ENCODE measurements at regions not wholly inside any gene's neighbourhood (a gene's known extent, or its start where the extent isn't known, plus 50 kb on each side); places are given as distances from the start of the nearest gene placed in this dataset.

DNA sequence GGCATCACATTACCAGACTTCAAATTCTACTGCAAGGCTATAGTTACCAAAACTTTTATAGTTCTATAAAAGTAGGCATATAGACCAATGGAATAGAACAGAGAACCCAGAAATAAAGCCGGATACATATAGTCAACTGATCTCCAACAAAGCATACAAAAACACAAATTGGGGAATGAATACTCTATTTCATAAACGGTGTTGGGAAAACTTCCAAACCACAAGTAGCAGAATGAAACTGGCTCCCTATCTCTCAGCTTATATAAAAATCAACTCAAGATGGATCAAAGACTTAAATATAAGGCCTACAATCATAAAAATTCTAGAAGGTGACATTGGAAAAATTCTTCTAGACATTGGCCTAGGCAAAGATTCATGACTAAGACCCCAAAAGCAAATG is 187.9 kb upstream of the PLXNC1 start (continued):
- TF ChIP-seq STAT1 (IDR thresholded peaks at IDR 0.05; ENCODE audit: unreplicated experiment) (no peak), ZNF114 (CRISPR knock-in tag; IDR thresholded peaks at IDR 0.05) (no peak), NANOG (IDR thresholded peaks at IDR 0.05; ENCODE audit: borderline replicate concordance) (no peak), JUNB (IDR thresholded peaks at IDR 0.05; ENCODE audit: unreplicated experiment) (no peak), ZNF331 (CRISPR knock-in tag; IDR thresholded peaks at IDR 0.05; ENCODE audit: low read depth) (no peak), CREB1 (CRISPR knock-in tag; IDR thresholded peaks at IDR 0.05; ENCODE audit: low read depth) (no peak)
- TF ChIP-seq, protein P1, sequence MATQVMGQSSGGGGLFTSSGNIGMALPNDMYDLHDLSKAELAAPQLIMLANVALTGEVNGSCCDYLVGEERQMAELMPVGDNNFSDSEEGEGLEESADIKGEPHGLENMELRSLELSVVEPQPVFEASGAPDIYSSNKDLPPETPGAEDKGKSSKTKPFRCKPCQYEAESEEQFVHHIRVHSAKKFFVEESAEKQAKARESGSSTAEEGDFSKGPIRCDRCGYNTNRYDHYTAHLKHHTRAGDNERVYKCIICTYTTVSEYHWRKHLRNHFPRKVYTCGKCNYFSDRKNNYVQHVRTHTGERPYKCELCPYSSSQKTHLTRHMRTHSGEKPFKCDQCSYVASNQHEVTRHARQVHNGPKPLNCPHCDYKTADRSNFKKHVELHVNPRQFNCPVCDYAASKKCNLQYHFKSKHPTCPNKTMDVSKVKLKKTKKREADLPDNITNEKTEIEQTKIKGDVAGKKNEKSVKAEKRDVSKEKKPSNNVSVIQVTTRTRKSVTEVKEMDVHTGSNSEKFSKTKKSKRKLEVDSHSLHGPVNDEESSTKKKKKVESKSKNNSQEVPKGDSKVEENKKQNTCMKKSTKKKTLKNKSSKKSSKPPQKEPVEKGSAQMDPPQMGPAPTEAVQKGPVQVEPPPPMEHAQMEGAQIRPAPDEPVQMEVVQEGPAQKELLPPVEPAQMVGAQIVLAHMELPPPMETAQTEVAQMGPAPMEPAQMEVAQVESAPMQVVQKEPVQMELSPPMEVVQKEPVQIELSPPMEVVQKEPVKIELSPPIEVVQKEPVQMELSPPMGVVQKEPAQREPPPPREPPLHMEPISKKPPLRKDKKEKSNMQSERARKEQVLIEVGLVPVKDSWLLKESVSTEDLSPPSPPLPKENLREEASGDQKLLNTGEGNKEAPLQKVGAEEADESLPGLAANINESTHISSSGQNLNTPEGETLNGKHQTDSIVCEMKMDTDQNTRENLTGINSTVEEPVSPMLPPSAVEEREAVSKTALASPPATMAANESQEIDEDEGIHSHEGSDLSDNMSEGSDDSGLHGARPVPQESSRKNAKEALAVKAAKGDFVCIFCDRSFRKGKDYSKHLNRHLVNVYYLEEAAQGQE (IDR thresholded peaks at IDR 0.05; ENCODE audit: unreplicated experiment) = no peak

DNA sequence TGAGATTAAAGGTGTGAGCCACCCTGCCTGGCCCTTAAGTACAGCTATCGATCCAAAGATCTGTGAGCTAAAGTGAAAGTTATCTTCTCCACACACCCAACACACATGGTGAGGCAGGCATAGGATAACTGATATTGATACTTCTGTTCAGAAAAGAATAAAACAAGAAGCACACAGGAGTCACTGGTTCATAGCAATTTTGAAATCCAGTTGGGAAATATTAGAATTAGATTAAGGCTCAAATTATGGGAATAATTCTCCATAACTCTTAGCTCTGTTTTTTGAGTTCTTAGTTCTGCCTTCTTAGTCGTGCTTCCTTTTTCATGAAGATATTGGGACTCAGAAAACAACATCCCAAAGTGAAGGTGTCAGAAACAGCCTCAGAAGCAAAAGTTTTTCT is 186.0 kb upstream of the PLXNC1 start:
- ATAC-seq (no peak), DNase-seq (ENCODE audit: low spot score) (no peak)
- Mint-ChIP-seq H3K4me3 (no peak overlapping the region), H3K4me1 (no peaks in the 10 kb centered on the region), H3K27ac (no peak overlapping the region), H3K27me3 (ENCODE audit: insufficient read depth, low read depth, poor library complexity) (no peaks in the 10 kb centered on the region), H3K36me3 (ENCODE audit: low read depth) (no peaks in the 10 kb centered on the region), H3K9me3 (no peaks in the 10 kb centered on the region)
- Histone ChIP-seq H3K79me2 (replicated peaks; ENCODE audit: insufficient read depth) (no peaks in the 10 kb centered on the region), H3K36me3 (ENCODE audit: insufficient read depth) (no peaks in the 10 kb centered on the region), H2AFZ (no peak overlapping the region), H3K4me2 (no peak overlapping the region), H3K27me3 (ENCODE audit: insufficient read depth) (no peaks in the 10 kb centered on the region), H3K9me2 (ENCODE audit: insufficient read depth) (0 out of 2 replicates have a peak, but pooled peaks cover 3% of the 10 kb centered on the region), H3K4me1 (ENCODE audit: insufficient read depth) (no peaks in the 10 kb centered on the region), H3K27ac (ENCODE audit: low read depth) (no peak overlapping the region), H4K20me1 (replicated peaks; ENCODE audit: insufficient read depth) (no peaks in the 10 kb centered on the region), H3F3A (replicated peaks; ENCODE audit: low read depth) (no peaks in the 10 kb centered on the region), H3K4me3 (no peak overlapping the region)
- no peak for TF ChIP-seq EZH2phosphoT487 (IDR thresholded peaks at IDR 0.05; ENCODE audit: unreplicated experiment)
- TF ChIP-seq ZNF331 (CRISPR knock-in tag; IDR thresholded peaks at IDR 0.05; ENCODE audit: low read depth) = no peak
- no peak for TF ChIP-seq POLR2AphosphoS5 (IDR thresholded peaks at IDR 0.05; ENCODE audit: low read depth)
- TF ChIP-seq STAT1 (IDR thresholded peaks at IDR 0.05; ENCODE audit: unreplicated experiment) = no peak
- TF ChIP-seq, protein P2, sequence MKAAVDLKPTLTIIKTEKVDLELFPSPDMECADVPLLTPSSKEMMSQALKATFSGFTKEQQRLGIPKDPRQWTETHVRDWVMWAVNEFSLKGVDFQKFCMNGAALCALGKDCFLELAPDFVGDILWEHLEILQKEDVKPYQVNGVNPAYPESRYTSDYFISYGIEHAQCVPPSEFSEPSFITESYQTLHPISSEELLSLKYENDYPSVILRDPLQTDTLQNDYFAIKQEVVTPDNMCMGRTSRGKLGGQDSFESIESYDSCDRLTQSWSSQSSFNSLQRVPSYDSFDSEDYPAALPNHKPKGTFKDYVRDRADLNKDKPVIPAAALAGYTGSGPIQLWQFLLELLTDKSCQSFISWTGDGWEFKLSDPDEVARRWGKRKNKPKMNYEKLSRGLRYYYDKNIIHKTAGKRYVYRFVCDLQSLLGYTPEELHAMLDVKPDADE (IDR thresholded peaks at IDR 0.05) = no peak
- TF ChIP-seq, protein P3, sequence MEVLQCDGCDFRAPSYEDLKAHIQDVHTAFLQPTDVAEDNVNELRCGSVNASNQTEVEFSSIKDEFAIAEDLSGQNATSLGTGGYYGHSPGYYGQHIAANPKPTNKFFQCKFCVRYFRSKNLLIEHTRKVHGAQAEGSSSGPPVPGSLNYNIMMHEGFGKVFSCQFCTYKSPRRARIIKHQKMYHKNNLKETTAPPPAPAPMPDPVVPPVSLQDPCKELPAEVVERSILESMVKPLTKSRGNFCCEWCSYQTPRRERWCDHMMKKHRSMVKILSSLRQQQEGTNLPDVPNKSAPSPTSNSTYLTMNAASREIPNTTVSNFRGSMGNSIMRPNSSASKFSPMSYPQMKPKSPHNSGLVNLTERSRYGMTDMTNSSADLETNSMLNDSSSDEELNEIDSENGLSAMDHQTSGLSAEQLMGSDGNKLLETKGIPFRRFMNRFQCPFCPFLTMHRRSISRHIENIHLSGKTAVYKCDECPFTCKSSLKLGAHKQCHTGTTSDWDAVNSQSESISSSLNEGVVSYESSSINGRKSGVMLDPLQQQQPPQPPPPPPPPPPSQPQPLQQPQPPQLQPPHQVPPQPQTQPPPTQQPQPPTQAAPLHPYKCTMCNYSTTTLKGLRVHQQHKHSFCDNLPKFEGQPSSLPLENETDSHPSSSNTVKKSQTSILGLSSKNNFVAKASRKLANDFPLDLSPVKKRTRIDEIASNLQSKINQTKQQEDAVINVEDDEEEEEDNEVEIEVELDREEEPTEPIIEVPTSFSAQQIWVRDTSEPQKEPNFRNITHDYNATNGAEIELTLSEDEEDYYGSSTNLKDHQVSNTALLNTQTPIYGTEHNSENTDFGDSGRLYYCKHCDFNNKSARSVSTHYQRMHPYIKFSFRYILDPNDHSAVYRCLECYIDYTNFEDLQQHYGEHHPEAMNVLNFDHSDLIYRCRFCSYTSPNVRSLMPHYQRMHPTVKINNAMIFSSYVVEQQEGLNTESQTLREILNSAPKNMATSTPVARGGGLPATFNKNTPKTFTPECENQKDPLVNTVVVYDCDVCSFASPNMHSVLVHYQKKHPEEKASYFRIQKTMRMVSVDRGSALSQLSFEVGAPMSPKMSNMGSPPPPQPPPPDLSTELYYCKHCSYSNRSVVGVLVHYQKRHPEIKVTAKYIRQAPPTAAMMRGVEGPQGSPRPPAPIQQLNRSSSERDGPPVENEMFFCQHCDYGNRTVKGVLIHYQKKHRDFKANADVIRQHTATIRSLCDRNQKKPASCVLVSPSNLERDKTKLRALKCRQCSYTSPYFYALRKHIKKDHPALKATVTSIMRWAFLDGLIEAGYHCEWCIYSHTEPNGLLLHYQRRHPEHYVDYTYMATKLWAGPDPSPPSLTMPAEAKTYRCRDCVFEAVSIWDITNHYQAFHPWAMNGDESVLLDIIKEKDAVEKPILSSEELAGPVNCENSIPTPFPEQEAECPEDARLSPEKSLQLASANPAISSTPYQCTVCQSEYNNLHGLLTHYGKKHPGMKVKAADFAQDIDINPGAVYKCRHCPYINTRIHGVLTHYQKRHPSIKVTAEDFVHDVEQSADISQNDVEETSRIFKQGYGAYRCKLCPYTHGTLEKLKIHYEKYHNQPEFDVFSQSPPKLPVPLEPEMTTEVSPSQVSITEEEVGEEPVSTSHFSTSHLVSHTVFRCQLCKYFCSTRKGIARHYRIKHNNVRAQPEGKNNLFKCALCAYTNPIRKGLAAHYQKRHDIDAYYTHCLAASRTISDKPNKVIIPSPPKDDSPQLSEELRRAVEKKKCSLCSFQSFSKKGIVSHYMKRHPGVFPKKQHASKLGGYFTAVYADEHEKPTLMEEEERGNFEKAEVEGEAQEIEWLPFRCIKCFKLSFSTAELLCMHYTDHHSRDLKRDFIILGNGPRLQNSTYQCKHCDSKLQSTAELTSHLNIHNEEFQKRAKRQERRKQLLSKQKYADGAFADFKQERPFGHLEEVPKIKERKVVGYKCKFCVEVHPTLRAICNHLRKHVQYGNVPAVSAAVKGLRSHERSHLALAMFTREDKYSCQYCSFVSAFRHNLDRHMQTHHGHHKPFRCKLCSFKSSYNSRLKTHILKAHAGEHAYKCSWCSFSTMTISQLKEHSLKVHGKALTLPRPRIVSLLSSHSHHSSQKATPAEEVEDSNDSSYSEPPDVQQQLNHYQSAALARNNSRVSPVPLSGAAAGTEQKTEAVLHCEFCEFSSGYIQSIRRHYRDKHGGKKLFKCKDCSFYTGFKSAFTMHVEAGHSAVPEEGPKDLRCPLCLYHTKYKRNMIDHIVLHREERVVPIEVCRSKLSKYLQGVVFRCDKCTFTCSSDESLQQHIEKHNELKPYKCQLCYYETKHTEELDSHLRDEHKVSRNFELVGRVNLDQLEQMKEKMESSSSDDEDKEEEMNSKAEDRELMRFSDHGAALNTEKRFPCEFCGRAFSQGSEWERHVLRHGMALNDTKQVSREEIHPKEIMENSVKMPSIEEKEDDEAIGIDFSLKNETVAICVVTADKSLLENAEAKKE (CRISPR knock-in tag; IDR thresholded peaks at IDR 0.05) = no peak
- TF ChIP-seq, protein P1 (IDR thresholded peaks at IDR 0.05; ENCODE audit: unreplicated experiment) = no peak

Measured in GM23338 (cell line).